UCSD-AML1 (cell line): ENCODE measurements at regions not wholly inside any gene's neighbourhood (a gene's known extent, or its start where the extent isn't known, plus 50 kb on each side); places are given as distances from the start of the nearest gene placed in this dataset.

ENCODE experiments used
- DNase-seq: peaks from one replicate; lab custom pipeline; 2025; ENCODE audit not compliant: unreplicated experiment; lab: John Stamatoyannopoulos, UW

DNA sequence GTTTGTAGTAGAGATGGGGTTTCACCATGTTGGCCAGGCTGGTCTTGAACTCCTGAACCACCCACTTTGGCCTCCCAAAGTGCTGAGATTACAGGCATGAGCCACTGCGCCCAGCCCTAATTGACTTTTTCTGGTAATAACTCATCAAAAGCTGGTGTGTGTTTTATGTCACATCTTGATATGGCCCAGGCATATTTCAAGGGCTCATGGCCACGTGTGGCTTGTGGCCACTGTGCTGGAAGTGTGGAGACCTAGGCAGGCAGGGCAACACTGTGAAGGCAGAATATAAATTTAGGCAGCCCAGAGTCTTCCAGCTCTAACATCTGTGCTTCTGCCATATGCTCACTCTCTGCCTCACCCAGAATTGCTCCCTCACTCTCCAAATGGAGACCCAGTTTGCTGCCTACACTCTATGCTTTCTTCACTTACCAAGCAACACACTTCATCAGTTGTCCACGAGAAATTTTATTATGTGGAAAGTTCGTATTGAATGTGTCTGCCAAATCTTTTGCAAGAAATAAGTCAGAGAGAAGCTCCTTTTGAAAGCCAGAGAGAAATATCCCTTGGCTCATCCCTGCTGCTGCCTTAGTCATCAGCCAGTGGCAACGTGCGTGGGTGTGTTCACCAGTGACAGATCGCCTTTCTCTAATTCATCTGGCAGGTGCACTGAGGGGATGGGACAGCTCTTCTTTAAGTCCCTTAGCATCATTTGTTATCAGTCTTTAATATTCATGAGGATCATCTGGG lies 129.4 kb upstream of the CXCR4 start:
- DNase-seq, result no peak

DNA sequence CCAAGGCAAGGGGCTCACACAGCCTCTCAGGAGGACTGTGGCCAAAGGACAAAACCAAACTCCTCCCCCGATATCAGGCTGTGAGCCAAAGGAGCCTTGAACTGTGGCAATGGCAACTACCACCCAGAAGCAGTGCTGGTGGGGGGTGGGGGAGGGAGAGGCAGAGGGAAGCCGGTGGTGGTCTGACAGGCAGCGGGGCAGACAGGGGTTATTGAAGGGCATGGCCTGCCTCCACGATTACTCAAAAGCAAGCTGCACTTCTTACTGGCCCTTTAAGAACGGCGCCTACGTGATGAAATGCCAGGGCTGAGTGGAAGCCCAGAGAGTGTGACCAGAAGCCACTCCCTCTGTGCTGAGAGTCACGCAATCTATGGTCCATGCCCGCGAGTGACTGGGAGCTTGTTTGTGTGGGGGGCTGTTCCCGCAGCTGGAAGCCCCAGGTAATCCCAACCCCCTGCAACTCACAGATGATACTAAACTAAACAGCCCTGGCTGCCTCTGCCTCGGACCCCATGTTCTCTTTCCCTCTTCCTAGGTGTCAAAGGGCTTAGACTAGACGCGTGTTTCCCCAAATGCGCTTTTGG lies 128.2 kb upstream of the CXCR4 start:
- DNase-seq, result no peak

DNA sequence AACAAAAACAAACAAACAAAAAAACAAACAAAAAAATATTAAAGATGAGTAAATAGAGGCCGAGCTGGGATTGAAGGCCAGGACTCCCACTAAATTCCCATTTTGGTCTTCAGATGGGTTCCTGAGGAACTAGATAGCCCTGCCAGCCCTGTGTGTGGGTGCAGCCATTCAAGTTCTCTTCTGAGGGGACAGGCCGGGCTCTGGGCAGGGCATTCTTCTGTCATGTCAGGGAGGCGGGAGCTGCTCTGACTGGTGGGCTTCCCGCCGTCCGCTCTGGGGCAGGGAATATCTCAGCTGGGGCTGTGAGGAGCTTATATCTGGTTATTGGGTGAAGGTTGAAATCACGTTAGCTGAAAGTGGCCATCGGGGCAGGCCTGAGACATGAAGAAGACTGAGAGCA lies 127.3 kb upstream of the CXCR4 start:
- DNase-seq, result no peak

DNA sequence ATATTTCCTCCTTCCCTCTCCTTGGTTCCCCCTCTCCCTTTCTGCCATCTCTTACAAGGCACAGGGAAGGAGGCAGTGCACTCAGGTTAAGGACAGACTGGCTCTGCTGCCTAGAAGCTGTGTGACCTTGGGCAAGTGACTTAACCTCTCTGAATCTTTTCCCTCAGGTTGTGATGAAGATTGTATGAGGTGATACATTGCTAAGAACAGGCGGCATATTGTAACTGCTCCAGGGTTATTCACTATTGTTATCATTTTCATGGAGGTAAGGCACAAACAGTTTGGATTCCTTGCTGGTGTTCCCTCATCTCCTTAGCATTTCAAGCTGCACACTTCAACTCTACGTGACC lies 126.6 kb upstream of the CXCR4 start:
- no peak for DNase-seq

DNA sequence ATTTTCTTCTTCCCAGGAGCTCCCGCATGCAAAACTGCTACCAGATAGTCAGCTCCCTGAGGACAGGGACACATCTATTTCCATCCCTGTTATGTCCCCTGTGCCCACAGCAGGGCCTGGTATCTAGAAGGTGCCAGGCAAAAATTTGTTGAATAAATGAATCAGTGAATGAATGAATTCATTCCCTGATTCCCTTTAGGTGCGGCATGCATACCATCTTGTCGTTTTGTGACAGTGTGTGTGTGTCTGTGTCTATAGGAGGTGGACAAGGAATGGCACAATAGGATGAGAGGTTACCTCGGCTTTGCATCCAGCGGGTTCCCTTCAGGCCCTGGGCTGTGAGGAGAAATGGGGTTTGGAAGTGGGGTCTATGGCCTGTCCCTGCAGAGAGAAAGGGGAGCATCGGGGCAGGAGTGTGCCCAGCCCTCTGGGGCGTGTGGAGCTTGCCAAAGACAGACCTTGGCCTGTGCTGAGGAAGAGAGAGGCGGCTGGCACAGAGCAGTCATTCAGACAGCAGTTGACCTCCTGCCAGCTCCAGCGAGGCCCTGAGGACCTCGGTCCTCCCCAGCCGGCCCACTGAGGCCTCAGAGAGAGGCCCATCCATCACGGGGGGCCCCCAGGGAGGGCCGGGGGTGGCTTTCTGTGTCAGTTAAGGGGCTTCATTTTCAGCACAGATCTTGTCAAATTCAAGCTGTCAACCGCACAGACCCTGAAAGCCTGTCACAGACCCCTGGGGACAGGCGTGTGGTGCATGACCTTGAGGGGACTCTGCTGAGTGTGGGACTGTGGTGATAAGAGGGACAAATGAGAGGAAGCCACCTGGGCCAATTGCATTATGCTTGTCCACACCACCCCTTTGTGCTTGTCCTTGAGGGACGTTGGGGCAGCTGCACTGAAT lies 125.9 kb upstream of the CXCR4 start:
- no peak for DNase-seq

DNA sequence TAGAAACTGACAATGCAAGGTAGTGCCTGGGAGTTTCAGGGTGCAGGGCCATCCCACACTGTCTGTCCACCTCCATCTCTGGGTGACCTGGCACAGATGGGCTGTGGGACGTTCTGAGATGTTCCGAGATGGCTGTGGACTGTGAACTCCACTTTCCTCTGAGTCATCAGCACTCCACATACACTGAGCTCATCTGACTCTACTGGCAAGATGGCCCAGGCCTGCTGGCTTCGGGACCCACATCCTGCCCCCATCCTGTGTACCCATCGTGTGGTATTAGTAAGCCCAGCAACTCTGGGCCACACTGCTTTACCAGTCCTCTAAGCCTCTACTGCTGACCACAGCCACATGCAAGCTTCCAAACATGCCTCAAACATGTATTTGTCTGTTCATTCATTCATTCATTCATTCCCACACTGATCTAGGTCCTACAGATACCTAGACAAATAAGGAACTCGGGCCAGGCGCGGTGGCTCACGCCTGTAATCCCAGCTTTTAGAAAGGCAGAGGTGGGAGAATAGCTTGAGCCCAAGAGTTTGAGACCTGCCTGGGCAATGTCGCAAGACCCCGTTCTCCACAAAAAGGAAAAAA lies 124.8 kb upstream of the CXCR4 start:
- no peak for DNase-seq

DNA sequence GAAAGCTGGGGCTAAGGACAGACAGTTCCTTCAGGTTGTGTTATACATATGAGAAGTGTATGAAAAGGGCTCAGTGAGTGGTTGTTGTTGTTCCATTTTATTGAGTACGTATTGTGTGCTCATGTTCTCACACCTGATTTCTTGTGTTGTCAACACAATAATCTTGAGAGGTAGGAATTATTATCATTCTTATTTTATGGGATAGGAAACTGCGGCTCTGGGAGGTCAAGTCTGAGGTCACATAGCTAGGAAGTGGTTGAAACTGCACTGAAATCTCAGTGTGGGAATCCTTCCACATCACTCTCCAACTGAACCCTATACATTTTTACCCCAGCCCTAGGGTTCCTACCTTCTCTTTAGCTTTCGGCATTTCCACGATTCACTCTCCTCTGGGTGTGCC lies 124.2 kb upstream of the CXCR4 start:
- no peak for DNase-seq

DNA sequence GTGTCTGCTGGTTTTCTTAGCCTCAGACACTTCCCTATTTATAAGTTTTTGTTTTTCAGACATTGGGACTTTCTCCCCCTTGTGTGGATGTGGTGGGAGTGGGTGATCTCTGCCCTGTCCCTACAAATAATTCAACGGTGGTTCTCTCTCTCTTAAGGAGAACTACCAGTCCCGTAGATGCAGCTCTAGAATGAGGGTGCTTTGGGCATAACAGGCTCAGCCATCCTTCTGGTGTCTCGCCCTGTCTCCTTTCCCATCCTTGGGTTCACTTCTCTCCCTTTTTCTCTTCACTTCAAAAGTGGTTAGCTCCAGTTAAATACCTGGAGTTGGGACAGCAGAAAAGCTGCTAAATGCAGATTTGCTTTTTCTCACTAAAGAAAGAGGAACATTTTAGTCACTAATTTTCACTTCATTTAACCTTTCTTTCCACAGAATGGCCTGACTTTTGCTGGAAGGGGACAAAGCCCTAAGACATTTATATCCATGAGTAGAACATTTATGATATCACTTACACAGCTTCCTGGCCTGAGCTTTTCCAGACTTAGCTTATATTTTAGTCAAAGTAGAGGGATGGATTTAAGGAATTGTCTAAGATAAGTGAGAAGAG lies 121.2 kb upstream of the CXCR4 start:
- no peak for DNase-seq

DNA sequence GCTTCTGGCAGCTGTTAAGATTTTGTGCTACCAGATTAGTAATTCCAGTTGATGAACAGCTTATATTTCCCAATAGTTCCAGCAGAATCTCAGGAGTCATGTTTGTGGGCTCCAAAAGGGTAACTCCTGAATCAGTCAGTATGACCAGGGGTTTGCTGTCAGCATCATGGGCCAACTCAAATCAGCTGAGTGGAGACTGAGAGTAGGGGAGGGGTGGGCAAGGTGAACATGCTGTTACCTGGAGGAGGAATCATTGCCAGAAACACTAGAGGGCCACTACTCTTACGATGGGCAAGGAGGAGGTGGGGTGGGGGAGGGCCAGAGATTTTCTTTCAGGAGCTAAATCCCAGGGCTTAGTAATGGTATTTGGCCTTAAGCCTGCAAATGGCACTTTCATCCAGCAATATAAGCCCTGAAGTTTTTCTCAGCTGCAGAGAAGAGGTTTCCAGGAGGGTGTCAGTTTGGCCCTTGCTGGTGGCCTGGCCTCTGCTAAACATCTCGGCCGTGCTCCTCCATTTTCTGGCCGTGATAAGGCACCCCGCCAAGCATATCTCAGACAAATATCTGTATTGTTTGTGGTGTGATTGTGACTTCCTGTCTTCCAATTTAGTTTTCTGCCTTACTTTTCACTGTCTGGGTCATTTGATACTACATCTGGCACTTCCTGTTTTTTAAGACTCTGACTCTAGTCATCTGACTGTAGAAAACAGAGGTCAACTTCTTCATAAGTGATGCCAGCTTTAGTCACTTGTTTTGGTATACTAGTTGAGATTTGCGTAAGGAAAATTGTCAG lies 120.5 kb upstream of the CXCR4 start:
- no peak for DNase-seq

DNA sequence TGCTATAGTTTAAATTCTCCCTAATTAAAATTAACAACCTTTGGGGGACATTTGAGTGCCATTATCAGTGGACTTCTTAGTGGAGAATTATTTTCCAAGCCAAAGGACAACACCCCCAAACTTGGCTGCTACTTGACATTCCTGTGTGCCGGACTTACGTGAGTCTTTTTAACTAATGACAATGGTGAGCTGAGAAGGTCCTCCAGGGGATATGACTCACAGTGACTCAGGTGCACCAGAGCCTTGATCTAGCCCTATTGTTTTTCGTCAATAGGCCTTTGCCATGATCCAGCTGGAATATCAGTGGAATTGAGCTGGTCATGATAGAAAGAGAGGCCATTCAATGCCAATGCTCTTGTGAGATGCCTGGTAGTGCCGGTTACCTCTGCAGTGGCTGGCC lies 118.1 kb upstream of the CXCR4 start:
- DNase-seq, result no peak

DNA sequence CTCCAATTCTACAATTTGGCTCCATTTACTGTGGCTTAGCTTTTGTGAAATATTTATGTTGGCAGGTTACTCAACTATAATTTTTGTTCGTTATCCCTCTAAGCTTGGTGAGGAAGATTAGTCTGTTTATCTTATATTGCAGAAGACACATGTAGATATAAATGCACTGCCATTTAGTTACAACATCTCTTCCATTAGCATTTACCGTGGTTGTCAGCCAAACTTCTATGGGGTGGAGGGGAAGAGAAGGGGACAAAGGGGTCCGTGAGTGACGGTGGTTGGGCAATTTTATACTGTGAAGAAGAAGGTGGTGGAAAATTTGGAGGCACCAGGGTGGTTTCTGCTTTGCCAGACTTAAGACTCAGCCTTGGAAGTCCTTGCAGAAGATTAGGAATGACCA lies 117.6 kb upstream of the CXCR4 start:
- no peak for DNase-seq

DNA sequence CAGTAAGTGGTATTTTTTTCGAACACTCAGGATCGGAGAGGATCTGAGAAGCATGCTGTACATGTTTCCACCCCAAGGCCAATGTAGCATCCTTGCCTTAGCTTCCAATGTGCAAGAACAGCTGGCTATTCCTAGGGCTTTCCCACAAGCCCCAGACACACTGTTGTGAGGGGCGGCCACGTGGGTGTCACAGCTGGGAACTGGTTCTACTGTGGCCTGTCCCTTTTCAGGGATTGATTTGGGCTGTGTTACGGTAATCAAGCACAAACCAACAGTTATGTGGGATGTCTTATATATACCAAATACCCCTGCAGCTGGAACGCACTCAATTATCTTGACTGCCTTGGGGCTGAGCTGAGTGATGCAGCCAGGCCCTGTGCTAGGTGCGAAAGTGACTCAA lies 116.3 kb upstream of the CXCR4 start:
- DNase-seq, result no peak

DNA sequence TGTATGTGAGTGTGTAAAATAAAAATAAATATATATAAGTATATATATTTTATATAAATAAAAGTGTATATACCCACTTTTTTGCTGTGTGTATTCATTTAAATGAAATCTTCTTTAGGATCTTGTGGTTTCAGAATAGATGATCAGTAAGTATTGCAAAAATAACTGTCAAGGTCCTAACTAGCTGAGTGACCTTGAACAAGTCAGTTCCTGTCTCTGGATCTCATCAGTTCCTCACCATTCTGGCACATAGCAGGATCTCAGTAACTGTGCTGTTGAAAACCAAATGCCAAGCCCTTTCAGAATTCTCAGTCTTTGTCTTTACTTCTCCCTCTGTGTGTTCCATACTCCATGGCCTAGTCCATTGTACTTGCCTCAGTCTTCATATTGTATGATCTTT lies 115.3 kb upstream of the CXCR4 start:
- no peak for DNase-seq

DNA sequence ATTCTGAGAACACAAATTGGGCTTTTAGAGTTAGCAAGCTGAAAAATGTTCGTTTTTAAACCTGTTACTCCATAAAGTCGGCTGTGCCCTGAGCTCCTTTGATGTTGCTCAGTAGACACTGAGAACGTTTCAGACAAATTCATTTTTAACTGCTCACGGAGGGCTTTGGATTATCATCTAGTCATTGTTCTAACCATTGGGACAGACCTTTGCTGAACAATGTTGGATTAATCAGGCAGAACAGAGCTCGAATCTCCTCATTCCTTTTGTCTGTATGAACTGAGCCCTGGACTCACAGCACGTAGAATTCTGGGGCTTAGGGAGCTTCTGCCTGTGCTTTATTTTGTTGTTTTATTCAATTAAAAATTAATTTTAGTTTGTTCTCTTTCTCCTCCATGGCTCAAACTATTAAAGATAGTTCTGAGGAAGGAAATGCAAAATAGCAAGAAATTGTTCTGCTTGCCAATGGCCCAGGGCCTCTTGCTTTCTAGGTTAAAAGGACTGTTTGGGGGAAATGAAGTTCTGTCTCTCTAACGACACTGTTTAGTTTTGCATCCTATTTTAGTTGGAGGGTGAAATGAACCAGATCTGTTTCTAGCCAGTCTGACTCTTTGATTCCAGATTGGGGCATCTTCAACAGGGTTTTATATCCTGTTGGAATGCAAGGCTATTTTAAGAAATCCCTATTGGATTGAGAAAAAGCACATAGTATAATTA lies 114.7 kb upstream of the CXCR4 start:
- DNase-seq, result no peak

DNA sequence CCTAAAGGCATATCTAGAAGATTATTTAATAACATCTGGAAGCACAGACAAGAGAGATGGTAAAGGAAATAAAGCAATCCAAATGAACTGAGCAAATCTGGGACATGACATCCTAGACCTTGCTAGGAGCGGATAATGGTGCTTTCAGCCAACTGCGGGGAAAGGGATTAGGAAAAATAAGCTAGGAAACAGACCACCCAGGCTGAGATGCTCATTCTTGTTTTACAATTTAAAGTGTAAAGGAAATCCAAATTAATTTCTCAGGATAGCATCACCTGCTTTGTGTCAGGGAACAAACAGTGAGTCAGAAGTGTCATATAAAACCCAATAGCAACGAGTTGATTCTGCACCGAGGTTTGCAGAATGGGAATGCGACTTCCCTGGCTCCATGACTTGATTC lies 112.5 kb upstream of the CXCR4 start:
- no peak for DNase-seq

DNA sequence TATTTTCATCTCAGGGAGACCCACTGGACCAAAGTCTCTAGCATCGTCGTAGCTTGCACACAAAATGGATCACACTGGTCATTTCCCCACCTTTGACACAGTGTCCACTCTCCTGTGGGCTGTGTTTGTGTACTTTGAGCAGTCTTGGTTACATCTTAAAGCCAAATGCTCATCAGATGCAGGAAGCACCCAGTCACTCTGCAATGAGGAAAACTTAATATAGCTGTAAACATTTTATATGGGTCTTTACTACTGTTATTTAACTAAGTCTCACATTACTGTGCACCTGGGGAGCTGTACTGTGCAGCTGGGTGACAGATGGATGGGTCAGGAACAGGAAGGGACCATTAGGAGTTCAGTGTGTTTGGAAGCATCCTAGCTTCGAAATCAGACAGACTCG lies 109.0 kb upstream of the CXCR4 start:
- DNase-seq, result no peak

DNA sequence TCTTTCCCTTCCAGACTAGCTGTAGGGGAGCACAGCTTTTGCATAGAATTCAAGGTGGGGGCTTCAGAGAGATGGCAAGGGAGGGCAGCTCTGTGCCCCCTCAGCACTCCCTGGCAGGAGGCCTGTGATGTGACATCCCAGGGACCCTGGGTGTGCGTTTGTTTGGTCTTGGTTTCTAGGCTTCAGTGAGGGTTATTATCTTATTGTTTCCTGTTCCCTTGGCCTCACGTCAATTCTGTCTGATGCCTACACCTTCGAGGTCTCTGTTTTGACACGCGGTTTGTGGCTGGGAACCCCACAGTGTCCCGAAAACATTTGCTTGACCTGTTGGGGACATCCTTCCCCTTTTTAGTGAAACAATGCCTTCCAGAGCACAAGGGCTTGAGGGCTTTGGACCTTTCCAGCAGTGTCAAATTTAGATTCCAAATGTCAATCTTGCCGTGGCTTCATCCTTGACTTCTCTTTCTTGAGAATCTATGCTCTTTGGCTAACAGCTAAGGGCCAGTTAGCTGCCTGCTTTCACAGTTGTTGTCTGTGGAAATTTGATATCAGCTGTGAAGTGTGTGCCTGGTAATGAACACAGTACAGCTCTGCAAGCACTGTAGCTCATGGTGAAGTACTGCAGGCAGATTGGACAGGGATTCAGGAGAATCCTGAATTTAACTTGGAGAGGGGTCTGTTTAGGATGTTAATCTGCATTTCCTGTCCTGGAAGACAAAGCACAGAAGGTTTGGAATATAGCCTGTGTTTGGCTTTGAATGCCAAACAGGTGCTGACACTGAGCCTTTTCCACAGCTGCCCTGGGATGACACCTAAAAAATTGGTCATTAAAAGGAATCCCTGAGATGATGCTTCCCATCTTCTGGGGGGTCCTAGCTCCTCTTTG lies 108.2 kb upstream of the CXCR4 start:
- DNase-seq, result no peak

DNA sequence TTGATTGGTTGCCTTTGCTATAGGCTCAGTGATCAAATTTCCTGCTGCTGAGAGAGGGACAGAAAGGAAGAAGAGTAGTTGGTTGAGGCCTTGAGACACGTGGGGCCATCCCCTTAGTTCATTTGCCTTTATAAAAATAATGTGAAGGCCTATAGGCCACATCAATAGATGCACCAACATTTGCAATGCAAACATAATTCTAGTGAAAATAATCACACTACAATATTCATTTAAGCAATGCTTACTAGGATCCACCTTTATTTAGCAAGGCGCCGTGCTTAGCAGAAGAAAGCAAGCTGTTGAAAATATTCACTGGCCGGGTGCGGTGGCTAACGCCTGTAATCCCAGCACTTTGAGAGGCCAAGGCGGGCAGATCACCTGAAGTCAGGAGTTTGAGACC lies 105.3 kb upstream of the CXCR4 start:
- DNase-seq, result no peak

DNA sequence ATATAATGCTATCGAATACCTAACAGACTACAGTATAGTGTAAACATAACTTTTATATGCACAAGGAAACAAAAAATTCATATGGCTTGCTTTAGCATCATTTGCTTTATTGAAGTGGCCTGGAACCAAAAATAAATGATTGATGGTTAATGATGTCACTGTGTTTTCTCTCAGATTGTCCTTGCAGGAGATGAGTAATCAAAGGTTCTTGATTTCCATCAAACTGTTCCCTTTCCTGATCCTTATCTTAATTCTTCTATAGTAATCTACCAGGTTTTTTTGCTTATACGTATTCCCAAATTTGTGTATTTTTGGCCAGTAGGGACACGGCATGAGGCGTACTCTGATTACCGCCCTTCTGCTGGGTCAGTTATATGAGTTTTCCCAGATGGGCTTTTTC lies 104.9 kb upstream of the CXCR4 start:
- no peak for DNase-seq
